GM13977 (cell line): ENCODE measurements at regions not wholly inside any gene's neighbourhood (a gene's known extent, or its start where the extent isn't known, plus 50 kb on each side); places are given as distances from the start of the nearest gene placed in this dataset.

Experiments used
- DNase-seq: peaks from one replicate; pipeline ENCODE4 v3.0.0; 2012; ENCODE audit warnings: low spot score
- in situ Hi-C: fragments of 300-500 bp; cut with MboI; formaldehyde crosslinking; loops from one replicate; pipeline ENCODE4 v1.12.0; 2022; ENCODE audit warnings: low sequenced_read_pairs, low pct_unique_long_range_greater_than_20kb, mixed read lengths, inconsistent platforms; ENCODE audit not compliant: unreplicated experiment
- TF ChIP-seq, protein P1 (sequence below): IDR thresholded peaks from 2 replicates; pipeline ENCODE4 v1.5.1; 2012; ENCODE audit warnings: mild to moderate bottlenecking, control low read depth; ENCODE audit not compliant: insufficient read depth; ENCODE audit errors: extremely low read depth, missing control alignments

DNA sequence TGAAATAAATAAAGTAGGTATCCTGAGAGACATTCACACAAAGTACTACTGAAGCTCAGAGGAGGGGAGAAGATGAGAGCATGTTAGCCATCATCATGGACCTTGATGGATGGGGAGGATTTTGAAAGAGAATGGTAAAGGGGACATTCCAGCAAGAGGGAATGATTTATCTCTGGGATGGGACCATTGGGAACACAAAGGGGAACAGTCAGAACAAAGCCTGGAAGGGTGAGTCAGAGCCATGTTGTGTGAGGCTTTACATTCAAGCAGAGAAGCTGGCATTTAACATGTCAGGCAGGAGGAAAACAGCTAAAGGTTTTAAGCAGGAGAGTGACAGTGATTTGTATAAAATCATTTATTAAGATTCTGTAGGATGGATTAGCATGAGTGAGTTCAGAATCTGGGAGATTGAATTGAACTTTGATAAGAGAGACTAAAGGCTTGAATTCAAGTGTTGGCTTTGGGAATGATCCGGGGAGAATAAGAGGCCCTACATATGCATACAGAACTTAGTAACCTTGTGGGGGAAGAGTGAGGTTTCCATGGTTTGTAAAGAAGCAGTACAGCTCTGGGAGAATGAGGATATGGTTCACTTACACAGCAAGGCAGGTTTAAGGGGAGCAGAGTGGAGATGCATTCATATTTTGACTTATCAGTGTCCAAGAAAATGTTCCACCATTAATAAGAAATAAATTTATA lies 174.4 kb downstream of the SYT10 start:
- in situ Hi-C loops: no loop called here
- DNase-seq: no peak
- TF ChIP-seq, protein P1, sequence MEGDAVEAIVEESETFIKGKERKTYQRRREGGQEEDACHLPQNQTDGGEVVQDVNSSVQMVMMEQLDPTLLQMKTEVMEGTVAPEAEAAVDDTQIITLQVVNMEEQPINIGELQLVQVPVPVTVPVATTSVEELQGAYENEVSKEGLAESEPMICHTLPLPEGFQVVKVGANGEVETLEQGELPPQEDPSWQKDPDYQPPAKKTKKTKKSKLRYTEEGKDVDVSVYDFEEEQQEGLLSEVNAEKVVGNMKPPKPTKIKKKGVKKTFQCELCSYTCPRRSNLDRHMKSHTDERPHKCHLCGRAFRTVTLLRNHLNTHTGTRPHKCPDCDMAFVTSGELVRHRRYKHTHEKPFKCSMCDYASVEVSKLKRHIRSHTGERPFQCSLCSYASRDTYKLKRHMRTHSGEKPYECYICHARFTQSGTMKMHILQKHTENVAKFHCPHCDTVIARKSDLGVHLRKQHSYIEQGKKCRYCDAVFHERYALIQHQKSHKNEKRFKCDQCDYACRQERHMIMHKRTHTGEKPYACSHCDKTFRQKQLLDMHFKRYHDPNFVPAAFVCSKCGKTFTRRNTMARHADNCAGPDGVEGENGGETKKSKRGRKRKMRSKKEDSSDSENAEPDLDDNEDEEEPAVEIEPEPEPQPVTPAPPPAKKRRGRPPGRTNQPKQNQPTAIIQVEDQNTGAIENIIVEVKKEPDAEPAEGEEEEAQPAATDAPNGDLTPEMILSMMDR: no peak

DNA sequence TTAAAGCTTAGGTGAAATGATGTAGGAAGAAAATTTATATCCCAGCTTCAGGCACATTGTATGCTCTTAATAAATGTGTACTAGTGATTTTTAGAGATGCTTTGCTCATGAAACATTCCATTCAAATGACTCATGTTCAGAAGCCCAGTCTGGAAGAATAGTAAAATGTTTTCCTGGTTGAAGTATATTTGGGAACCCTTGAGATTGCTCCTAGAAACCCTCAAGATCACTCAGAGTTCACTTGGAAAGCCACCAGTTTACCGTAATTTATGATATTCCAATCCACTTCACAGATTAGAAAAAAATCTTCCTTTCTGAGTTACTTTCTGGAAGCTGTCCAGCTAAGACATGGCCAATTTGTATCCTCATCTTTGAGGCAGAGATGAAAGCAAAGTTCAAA lies 186.4 kb downstream of the SYT10 start:
- TF ChIP-seq, protein P1: no peak
- no peak for DNase-seq
- in situ Hi-C loops: no loop called here

DNA sequence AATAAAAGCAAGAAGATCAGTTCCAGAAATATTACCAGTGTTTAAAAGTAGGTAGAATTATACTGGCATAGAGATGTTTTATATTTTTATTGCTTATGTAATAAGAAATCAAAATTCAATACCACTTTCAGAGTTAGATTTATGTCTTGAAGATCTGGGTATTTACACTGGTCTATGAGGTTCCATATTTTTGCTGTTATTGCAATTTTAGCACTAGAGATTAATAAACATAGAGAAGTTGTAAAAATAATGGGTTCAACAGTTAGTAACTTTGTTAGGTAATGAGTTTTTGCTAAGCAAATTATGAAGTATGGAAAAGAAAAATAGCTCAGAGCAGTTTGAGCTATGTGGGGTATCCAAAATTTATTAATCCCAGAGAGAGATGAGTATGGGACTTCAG lies 188.1 kb downstream of the SYT10 start:
- DNase-seq: no peak
- TF ChIP-seq, protein P1: no peak
- in situ Hi-C loops: no loop called here

DNA sequence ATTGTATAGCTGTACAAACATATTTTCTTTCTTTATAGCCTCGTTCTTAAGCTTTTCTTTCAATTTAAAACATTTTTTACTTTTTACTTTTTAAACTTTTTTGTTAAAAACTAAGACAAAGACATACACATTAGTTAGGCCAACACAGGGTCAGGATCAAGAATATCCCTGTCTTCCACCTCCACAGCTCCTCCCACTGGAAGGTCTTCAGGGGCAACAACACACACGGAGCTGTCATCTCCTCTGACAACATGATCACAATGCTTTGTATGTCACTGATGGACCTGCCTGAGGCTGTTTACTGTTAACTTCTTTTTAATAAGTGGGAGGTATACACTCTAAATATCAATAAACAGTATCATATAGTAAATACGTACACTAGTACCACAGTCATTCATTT lies 191.3 kb downstream of the SYT10 start:
- TF ChIP-seq, protein P1: no peak
- no peak for DNase-seq
- in situ Hi-C loops: no loop called here

DNA sequence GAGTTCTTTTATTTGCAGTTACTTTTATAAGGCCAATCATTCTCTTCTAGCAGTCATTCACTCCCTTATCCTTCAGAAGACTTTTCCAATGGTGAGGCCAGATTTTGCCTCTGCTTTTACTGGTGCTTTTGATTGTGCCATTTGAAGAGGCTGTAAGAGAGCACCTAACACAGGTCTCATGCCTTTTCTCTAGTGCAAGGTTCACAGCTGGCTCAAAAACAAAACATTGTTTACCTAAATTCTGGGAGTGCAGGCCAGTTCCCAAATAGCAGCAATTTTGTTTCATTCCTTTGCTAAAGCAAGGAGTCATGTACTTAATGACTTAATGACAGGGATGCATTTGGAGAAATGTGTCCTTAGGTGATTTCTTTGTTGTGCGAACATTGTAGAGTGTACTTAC lies 192.0 kb downstream of the SYT10 start:
- TF ChIP-seq, protein P1: no peak
- in situ Hi-C loops: no loop called here
- no peak for DNase-seq

DNA sequence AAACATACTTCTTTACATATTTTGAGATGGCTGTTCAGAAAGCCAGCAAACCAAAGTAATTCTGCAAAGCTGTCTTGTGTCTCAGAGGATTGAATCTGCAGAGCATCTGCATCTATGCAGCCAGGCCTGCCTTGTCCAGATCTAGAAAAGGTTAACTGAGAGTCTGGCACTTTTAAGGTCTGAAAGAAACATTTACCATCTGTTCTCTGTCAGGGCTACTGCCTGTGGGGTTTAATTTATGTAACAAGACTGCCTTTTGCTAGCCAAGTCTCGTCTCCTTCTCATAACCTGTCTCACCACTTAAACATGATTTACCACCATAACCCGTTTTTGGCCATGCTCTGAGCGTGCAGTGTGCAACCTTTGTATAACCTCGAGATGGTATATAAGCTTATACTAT lies 194.2 kb downstream of the SYT10 start:
- in situ Hi-C loops: no loop called here
- DNase-seq: no peak
- TF ChIP-seq, protein P1: no peak
